ENCODE measurements at regions not wholly inside any gene's neighbourhood (a gene's known extent, or its start where the extent isn't known, plus 50 kb on each side); places are given as distances from the start of the nearest gene placed in this dataset.
"Not testable (repeated sequence)": the region's sequence is repeated elsewhere in the genome, so short reads cannot be mapped to it uniquely, and the experiment has no call there.

DNA sequence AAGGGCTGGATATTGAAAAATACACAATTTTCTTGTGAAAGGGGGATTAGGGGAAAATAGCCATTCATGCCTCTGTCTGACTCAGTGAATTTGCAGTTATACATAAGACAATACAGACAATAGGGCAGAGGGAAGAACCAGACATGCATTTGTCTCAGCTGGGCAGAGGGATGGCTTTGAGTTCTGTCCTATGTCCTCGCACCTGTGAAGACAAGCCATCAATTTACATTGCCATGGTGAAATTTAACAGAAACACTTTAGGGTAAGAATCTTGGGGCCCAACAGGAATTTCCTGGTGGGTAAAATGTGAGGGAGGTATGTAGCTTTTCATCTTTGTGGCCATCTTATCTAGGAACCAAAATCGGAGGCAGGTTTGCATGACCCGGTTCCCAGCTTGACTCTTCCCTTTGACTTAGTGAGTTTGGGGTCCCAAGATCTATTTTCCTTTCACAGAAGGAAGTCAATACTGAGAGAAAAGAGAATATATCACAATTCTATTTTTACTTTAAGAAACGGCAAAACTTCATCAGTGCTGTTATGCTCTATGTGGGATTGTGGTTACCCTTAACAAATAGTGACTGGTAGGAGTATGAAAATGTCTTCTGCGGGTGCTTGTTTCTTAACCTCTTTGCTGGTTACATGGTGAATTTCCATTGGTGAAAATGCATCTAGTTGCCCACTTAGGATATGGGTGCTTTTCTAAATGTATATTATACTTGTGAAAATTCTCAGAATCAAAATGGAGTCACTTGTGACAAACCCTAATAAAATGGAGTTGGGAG, 221.8 kb downstream of the SPP2 start:
- DNase-seq = no peak

- no peak for DNase-seq
These were observed 220.8 kb downstream of the SPP2 start for GRCh38 chr2:234271338-234271737.

DNA sequence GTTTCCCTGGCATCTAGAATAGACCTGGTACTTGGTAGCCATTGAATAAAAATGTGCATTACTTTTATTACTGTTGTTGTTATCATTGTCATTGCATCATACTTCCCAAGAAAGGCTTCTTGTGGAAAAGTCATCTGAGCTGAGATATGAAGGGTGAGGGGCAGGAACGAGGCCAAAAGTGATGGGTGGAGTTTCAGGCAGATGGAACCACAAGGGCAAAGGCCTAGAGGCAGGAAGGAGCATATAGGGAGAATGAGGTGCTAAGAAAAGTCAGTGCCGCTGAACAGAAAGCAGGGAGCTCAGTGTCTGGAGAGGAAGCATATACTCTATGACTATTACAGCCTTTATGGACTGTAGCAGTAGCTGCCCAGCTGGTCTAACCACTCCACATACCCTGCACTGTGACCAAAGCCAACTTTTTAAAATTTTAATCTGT, 219.3 kb downstream of the SPP2 start:
- DNase-seq = no peak

- DNase-seq = no peak
These were observed 217.0 kb downstream of the SPP2 start for GRCh38 chr2:234267534-234267933.

GRCh38 chr2:234266952-234267351, 216.4 kb downstream of the SPP2 start:
- no peak for DNase-seq

DNA sequence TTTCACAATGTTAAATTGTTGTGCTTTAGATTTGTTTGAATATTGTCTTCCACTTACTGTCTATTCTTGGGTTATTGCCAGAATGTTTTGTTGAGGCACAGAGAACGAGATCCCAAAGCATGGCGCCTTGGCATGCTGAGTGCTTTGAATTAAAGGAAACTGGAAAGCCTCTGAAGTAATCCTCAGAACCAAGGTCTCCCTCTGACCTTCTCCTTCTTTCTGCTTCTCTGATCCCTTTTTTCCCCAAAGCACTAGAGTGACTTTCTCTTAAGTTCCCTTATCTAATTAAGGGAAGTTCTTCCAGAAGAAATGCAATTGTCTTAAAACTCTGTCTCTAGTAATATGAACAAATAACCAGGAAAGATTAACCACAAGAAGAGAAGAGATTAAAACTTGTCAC, 214.7 kb downstream of the SPP2 start:
- DNase-seq = no peak

DNA sequence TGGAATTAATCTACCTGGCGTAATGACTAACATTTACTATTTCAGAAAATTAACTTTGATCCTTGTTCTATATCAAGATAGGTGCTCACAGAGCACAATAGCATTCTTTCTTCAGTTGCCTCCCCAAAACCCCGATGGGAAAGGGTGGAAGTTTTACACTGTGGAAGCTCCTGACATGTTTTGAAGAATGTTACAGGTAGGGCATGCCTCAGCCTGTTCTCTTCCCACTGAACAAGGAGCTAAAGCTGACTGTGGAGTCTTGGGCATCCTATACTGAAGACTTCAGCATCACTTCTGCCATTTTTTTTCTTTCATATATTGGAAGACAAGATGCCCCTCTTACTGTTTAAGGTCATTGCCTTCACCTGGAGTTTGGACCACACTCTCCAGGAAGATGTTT, 211.2 kb downstream of the SPP2 start:
- no peak for DNase-seq

DNA sequence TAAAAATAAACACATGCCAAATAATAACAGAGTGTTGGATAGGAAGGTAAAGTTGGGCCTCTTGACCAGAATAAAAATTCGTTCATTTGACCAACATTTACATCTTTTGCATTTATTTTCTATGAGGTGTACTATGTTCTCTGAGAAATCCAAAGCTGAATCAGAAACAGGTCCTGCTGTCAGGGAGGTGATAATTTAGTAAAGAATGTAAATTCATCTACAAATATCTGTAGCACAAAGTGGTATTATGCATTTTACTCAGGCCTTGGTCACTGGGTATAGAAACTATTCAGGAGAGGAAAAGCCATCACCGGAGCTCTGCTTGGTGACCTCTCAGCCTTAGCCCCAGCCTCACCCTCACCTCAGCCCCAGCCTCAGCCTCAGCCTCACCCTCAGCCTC, 208.9 kb downstream of the SPP2 start:
- DNase-seq = no peak

DNA sequence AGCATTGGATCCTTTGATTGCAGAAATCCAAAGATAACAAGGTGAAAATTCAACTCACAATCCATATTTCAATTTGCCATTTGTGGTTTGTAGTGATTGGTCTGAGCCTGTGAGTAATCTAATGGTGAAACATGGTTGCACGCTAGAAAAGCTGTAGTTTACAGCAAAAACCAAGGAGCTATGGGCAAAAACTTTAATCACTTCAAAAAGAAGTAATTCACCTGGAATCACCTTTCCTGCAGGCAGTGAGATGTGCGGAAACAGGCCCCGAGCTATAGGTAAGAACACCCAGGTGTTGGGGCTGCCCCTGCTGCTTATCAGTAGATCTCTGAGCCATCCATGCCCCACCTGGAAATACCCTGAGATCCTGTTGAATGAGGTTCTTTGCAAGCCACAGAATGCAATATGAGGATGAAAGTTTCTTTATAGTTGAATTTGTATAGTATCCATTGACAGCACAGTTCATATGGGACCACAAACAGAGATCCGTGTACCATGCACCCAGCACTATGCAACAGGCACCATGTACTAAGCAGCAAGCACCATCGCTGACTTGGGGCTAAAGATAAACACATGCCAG, 208.2 kb downstream of the SPP2 start:
- DNase-seq = no peak

DNA sequence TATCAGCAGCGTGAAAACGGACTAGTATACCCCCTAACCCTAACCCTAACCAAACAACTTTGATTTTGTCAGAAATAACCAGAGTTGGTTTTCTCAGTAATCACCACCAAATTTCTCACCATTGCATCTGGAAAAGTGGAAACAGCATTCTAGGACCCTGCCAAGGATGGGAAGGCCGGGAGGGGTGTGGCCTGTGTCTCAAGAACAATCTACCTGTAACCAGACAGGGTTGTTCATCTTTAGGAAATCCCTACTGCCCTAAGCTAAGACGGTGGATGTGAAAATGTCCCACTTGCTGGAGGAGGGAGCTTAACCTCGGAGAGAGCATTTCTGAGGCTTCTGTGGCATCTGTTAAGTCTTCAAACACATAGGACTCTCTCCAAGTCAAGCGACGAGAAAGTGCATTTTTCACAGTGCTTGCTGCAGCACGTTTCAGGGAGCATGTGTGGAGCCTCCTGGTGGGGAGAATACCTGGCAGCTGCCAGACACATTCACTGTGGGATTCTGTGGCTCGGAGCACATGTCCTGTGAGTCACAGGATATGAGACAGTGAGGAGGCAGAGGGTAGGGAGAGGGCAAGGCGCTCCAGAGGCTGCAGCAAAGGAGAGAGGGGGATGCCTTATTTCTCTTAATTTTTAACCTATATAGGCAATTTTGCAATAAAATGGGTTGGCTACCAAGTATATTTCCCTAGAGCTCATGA, 207.5 kb downstream of the SPP2 start:
- DNase-seq = no peak

- no peak for DNase-seq
These were observed 206.0 kb downstream of the SPP2 start for GRCh38 chr2:234256516-234256915.

GRCh38 chr2:234254783-234255521, 204.4 kb downstream of the SPP2 start:
- DNase-seq = no peak

GRCh38 chr2:234252772-234253171, 202.3 kb downstream of the SPP2 start:
- DNase-seq = no peak

DNA sequence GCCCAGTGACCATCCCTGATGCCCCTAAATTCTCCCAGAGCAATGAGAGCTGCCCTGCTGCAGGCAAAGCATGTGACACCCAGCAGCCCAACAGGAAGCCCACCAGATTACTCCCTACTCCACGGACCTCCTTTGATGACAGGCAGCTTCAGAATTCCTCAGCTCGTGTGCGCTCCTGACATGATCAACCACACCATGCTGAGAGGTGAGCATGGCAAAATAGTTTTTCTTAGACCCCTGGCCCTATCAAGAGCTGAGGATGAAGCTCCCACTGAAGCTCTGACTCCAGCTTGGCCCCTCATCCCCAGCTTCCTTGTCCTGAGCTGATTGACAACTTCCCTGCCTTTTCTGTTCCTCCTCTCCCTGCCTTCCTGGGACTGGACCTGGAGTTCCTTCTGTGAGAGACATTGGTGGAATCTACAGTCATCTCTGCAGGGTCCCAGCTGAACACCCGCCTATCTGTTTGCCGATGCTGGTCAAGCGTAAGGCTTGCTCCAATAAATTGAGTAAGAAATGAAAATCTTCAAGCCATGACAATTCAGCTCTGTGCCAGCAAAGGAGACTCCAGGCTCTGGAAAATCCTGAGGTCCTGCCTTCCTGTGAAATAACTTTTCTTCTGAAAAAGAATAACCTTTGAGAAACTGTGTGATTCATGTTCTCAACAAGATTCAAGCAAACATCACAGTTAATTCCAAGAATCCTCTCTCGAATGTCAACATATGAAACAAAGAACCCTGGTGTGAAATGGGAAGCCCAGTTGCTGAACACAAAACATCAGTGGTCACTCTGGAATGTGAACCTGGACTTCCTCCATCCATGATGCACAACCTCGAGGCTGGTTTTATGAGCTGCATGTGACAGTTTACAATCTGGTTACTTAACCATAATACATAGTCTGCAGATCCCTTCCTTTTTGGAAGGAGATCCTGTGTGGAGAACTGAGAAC, 201.1 kb downstream of the SPP2 start:
- no peak for DNase-seq

DNA sequence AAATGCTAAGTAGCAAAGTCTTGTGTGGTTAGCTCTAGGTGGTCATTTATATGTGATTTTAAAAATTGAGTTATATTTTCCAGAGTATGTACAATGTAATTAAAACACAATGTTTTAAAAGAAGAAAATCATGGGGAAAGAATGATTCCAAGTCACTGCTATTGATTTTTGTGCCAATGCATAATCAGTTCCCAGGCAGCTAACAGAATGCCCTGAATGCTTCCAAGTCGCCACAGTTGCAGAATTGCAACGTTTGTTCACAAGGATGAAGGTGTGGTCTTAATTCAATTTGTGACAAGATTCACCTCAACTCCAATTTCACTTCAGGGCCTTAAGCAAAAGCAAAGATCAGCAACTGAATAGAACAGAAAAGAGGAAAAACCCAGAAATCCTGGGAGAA, 200.4 kb downstream of the SPP2 start:
- DNase-seq = no peak

GRCh38 chr2:234249873-234250272, 199.4 kb downstream of the SPP2 start:
- DNase-seq = no peak

DNA sequence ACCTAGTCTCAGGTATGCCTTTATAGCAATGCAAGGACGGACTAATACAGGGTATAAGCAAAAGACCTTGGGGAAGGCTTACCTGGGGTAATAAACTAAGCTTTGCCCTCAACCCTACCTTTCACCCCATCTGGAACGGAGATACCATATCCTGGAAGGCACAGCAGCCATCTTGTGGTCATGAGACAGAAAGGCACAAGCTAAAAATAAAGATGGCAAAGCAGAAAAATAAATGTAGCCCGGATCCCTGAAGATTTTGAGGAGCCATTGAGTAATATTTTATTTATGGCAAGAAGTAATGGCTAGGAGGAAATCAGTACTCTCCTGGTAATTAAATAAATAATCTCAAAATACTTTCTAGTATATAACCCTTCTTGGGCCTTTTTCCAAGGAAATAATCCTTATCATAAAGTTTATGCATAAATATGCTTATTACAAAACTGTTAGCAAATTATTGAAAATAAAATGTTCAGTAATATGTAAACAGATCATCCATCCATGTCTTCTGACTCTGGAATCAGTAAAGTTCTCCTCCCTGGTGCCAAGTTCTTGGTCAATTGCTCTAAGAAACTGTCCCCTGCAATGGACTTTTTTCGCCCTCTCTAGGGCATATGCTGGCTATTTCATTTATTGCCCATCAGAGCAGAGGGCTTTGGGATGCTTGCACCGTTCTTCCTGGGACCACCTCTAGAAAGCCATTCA, 198.7 kb downstream of the SPP2 start:
- no peak for DNase-seq

GRCh38 chr2:234248213-234248710, 197.8 kb downstream of the SPP2 start:
- DNase-seq = not testable (repeated sequence)

DNA sequence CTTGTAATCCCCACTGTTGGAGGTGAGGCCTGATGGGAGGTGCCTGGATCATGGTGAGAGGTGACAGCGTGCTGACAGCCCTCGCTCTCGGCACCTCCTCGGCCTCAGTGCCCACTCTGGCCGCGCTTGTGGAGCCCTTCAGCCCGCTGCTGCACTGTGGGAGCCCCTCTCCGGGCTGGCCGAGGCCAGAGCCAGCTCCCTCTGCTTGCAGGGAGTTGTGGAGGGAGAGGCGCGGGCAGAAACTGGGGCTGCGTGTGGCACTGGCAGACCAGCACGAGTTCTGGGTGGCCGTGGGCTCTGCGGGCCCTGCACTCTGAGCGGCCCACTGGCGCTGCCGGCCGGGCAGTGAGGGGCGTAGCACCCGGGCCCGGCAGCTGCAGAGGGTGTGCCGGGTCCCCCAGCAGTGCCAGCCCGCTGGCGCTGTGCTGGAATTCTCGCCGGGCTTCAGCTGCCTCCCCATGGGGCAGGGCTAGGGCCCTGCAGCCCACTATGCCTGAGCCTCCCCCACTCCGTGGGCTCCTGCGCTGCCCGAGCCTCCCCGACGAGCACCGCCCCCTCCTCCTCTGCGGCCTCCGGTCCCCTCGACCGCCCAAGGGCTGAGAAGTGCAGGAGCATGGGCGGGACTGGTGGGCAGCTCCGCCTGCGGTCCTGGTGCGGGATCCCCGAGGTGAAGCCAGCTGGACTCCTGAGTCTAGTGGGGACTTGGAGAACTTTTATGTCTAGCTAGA, 197.1 kb downstream of the SPP2 start:
- no peak for DNase-seq

DNA sequence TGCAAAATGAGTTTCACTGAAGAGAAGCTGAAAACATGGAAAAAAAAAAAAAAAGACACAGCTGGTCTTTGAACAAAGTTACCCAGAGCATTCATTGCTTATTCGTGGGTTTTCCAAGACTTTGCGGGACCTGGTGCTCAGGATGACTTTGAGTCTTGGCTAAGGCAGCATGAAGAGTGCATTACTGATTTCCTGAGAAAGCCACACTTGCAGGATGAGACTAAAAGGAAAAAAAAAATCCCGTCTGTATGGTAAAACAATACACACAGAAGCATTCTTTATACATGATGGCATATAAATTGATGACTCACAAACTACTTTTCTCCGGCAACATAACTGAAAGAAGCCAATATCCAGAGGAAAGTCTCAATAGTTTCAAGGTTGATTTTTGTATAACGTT, 195.4 kb downstream of the SPP2 start:
- no peak for DNase-seq

All from activated T-cell treated with anti-CD3 and anti-CD28 coated beads, Interleukin-2, amount 50 U/mL, for 1 hour (primary cell).